ENCODE measurements at regions not wholly inside any gene's neighbourhood (a gene's known extent, or its start where the extent isn't known, plus 50 kb on each side); places are given as distances from the start of the nearest gene placed in this dataset.

GRCh38 chr2:138445227-138445626 lies 56.3 kb upstream of the SPOPL start:
- H3K4me3 Mint-ChIP-seq, result no peak overlapping the region
- H3K4me1 Mint-ChIP-seq, result no peaks in the 10 kb centered on the region
- no peaks in the 10 kb centered on the region for H3K9me3 Mint-ChIP-seq
- peaks cover 3% of the 10 kb centered on the region for H3K36me3 Mint-ChIP-seq
- H3K27me3 Mint-ChIP-seq, result no peaks in the 10 kb centered on the region
- H3K27ac Mint-ChIP-seq, result no peak overlapping the region

GRCh38 chr2:138446043-138446442 lies 55.5 kb upstream of the SPOPL start:
- H3K9me3 Mint-ChIP-seq, result no peaks in the 10 kb centered on the region
- no peak overlapping the region for H3K27ac Mint-ChIP-seq
- H3K4me3 Mint-ChIP-seq, result no peak overlapping the region
- H3K27me3 Mint-ChIP-seq, result no peaks in the 10 kb centered on the region
- no peaks in the 10 kb centered on the region for H3K4me1 Mint-ChIP-seq
- H3K36me3 Mint-ChIP-seq, result peaks cover 3% of the 10 kb centered on the region

GRCh38 chr2:138447889-138448570 lies 53.5 kb upstream of the SPOPL start:
- no peaks in the 10 kb centered on the region for H3K27me3 Mint-ChIP-seq
- H3K4me1 Mint-ChIP-seq, result no peaks in the 10 kb centered on the region
- peaks cover 3% of the 10 kb centered on the region for H3K36me3 Mint-ChIP-seq
- H3K9me3 Mint-ChIP-seq, result no peaks in the 10 kb centered on the region
- H3K27ac Mint-ChIP-seq, result no peak overlapping the region
- no peak overlapping the region for H3K4me3 Mint-ChIP-seq
